ENCODE measurements at regions not wholly inside any gene's neighbourhood (a gene's known extent, or its start where the extent isn't known, plus 50 kb on each side); places are given as distances from the start of the nearest gene placed in this dataset.

- TF ChIP-seq NR2F2 (IDR thresholded peaks at IDR 0.05) (no peak), RXRA (IDR thresholded peaks at IDR 0.05) (no peak), RAD21 (IDR thresholded peaks at IDR 0.05) (no peak), GABPA (IDR thresholded peaks at IDR 0.05 in 1 of 2, conservative IDR thresholded peaks at IDR 0.05 in 1 of 2) (no peak), TAF1 (conservative IDR thresholded peaks at IDR 0.05) (no peak), MAX (IDR thresholded peaks at IDR 0.05) (no peak)
- TF ChIP-seq, protein P1, sequence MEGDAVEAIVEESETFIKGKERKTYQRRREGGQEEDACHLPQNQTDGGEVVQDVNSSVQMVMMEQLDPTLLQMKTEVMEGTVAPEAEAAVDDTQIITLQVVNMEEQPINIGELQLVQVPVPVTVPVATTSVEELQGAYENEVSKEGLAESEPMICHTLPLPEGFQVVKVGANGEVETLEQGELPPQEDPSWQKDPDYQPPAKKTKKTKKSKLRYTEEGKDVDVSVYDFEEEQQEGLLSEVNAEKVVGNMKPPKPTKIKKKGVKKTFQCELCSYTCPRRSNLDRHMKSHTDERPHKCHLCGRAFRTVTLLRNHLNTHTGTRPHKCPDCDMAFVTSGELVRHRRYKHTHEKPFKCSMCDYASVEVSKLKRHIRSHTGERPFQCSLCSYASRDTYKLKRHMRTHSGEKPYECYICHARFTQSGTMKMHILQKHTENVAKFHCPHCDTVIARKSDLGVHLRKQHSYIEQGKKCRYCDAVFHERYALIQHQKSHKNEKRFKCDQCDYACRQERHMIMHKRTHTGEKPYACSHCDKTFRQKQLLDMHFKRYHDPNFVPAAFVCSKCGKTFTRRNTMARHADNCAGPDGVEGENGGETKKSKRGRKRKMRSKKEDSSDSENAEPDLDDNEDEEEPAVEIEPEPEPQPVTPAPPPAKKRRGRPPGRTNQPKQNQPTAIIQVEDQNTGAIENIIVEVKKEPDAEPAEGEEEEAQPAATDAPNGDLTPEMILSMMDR (IDR thresholded peaks at IDR 0.05; ENCODE audit: low read depth, low read length, missing input control), result no peak
- TF ChIP-seq, protein P2, sequence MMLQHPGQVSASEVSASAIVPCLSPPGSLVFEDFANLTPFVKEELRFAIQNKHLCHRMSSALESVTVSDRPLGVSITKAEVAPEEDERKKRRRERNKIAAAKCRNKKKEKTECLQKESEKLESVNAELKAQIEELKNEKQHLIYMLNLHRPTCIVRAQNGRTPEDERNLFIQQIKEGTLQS (IDR thresholded peaks at IDR 0.05), result no peak
- TF ChIP-seq, protein P3, sequence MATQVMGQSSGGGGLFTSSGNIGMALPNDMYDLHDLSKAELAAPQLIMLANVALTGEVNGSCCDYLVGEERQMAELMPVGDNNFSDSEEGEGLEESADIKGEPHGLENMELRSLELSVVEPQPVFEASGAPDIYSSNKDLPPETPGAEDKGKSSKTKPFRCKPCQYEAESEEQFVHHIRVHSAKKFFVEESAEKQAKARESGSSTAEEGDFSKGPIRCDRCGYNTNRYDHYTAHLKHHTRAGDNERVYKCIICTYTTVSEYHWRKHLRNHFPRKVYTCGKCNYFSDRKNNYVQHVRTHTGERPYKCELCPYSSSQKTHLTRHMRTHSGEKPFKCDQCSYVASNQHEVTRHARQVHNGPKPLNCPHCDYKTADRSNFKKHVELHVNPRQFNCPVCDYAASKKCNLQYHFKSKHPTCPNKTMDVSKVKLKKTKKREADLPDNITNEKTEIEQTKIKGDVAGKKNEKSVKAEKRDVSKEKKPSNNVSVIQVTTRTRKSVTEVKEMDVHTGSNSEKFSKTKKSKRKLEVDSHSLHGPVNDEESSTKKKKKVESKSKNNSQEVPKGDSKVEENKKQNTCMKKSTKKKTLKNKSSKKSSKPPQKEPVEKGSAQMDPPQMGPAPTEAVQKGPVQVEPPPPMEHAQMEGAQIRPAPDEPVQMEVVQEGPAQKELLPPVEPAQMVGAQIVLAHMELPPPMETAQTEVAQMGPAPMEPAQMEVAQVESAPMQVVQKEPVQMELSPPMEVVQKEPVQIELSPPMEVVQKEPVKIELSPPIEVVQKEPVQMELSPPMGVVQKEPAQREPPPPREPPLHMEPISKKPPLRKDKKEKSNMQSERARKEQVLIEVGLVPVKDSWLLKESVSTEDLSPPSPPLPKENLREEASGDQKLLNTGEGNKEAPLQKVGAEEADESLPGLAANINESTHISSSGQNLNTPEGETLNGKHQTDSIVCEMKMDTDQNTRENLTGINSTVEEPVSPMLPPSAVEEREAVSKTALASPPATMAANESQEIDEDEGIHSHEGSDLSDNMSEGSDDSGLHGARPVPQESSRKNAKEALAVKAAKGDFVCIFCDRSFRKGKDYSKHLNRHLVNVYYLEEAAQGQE (IDR thresholded peaks at IDR 0.05), result no peak
Observed at GRCh38 chr10:10320956-10321355, 696.7 kb upstream of the CELF2 start.
